Endothelial cell of umbilical vein (primary cell): ENCODE measurements at regions not wholly inside any gene's neighbourhood (a gene's known extent, or its start where the extent isn't known, plus 50 kb on each side); places are given as distances from the start of the nearest gene placed in this dataset.

Experiments used
- BruUV-seq: library from RNA; stranded (reverse); fragments of 400-500 nt; replicated peaks from 2 replicates; lab custom pipeline; 2021; lab: Mats Ljungman, UMichigan
- CTCF ChIA-PET: fragments of 300-600, 350-600 bp; sonication (Branson Sonifier 250); formaldehyde crosslinking; loops from one replicate; lab custom pipeline; 2021; ENCODE audit warnings: antibody characterized with exemption, inconsistent platforms; lab: Charles Lee
- POLR2A ChIA-PET: fragments of 300-600, 350-600 bp; sonication (Branson Sonifier 250); formaldehyde crosslinking; loops from one replicate; lab custom pipeline; 2021; ENCODE audit warnings: antibody characterized with exemption, inconsistent platforms; lab: Charles Lee
- DNase-seq: peaks from one replicate; pipeline ENCODE4 v3.0.0-alpha.2; 2011; ENCODE audit warnings: low read depth, low spot score
- FAIRE-seq: peaks from 2 replicates; lab custom pipeline; 2011; peaks lifted over from hg19 to GRCh38; lab: Jason Lieb, UNC
- H2AFZ ChIP-seq: 2 replicates; pipeline ENCODE4 v1.6.0; 2012; ENCODE audit warnings: low read depth, low read length, control low read depth, inconsistent platforms
- H3K27ac ChIP-seq: 2 replicates; pipeline ENCODE4 v1.5.1; 2011; ENCODE audit warnings: low read depth, mild to moderate bottlenecking, control low read depth, low read length, moderate library complexity; ENCODE audit not compliant: insufficient read depth
- H3K27me3 ChIP-seq, 2 experiments: 2 replicates each; pipeline versions ENCODE4 v1.6.0 to v1.6.1; 2011; ENCODE audit warnings: low read length in 2 of 2, mixed read lengths in 1 of 2; ENCODE audit not compliant: control insufficient read depth in 2 of 2, insufficient read depth in 2 of 2
- H3K36me3 ChIP-seq, 2 experiments: 2 replicates in 1 of 2; 3 replicates in 1 of 2; pipeline ENCODE4 v1.5.1; 2011; ENCODE audit warnings: low read length in 2 of 2, mild to moderate bottlenecking in 1 of 2, moderate library complexity in 1 of 2; ENCODE audit not compliant: control insufficient read depth in 2 of 2, insufficient read depth in 2 of 2; ENCODE audit errors: extremely low read depth in 1 of 2
- H3K4me1 ChIP-seq: 3 replicates; pipeline ENCODE4 v1.5.1; 2011; ENCODE audit warnings: mild to moderate bottlenecking, low read length; ENCODE audit not compliant: control insufficient read depth, insufficient read depth; ENCODE audit errors: extremely low read depth
- H3K4me2 ChIP-seq: 2 replicates; pipeline ENCODE4 v1.6.1; 2011; ENCODE audit warnings: low read length, control low read depth, mixed read lengths; ENCODE audit not compliant: insufficient read depth
- H3K4me3 ChIP-seq, 3 experiments: fragments of 200-600 bp in 1 of 3; sonication (generic), shearing (Covaris generic) in 1 of 3; replicated peaks in 1 of 3; 2 replicates each; pipeline ENCODE4 v1.5.1; 2011 to 2016; ENCODE audit warnings: control low read depth in 3 of 3, low read length in 3 of 3, mild to moderate bottlenecking in 2 of 3, inconsistent platforms in 1 of 3, low read depth in 1 of 3, moderate library complexity in 1 of 3; ENCODE audit not compliant: insufficient read depth in 1 of 3
- H3K79me2 ChIP-seq: 2 replicates; pipeline ENCODE4 v1.6.0; 2012; ENCODE audit warnings: low read length, inconsistent platforms; ENCODE audit not compliant: control insufficient read depth, insufficient read depth
- H3K9ac ChIP-seq: replicated peaks from 2 replicates; pipeline ENCODE3; 2011; ENCODE audit warnings: low read length, control low read depth; ENCODE audit not compliant: insufficient read depth; ENCODE audit errors: extremely low read depth
- H3K9me1 ChIP-seq: replicated peaks from 3 replicates; pipeline ENCODE4 v1.6.0; 2011; ENCODE audit warnings: mild to moderate bottlenecking, low read length; ENCODE audit not compliant: control insufficient read depth, insufficient read depth; ENCODE audit errors: extremely low read depth
- H3K9me3 ChIP-seq: replicated peaks from 2 replicates; pipeline ENCODE4 v1.5.1; 2012; ENCODE audit warnings: low read length, inconsistent platforms; ENCODE audit not compliant: control insufficient read depth, insufficient read depth
- H4K20me1 ChIP-seq: replicated peaks from 2 replicates; pipeline ENCODE3; 2011; ENCODE audit warnings: mild to moderate bottlenecking, low read length; ENCODE audit not compliant: control insufficient read depth, insufficient read depth; ENCODE audit errors: extremely low read depth
- EZH2 ChIP-seq: IDR thresholded peaks from 2 replicates; pipeline ENCODE4 v1.6.1; 2012; ENCODE audit warnings: borderline replicate concordance, low read depth, mild to moderate bottlenecking, moderate library complexity, low read length, inconsistent platforms; ENCODE audit not compliant: severe bottlenecking
- FOS ChIP-seq: IDR thresholded peaks from 2 replicates; pipeline ENCODE4 v1.6.1; 2011; ENCODE audit warnings: mild to moderate bottlenecking, low read length, moderate library complexity, borderline replicate concordance; ENCODE audit not compliant: insufficient read depth
- GATA2 ChIP-seq: IDR thresholded peaks from 2 replicates; pipeline ENCODE4 v1.7.0; 2011; ENCODE audit warnings: low read depth, mild to moderate bottlenecking, moderate library complexity, mixed read lengths, low read length; ENCODE audit not compliant: insufficient read length, insufficient read depth
- JUN ChIP-seq: IDR thresholded peaks from 2 replicates; pipeline ENCODE4 v1.6.1; 2011; ENCODE audit warnings: borderline replicate concordance, low read depth; ENCODE audit not compliant: insufficient read length, insufficient read depth
- MAX ChIP-seq: IDR thresholded peaks from 2 replicates; pipeline ENCODE4 v1.6.1; 2011; ENCODE audit not compliant: insufficient read depth, insufficient read length
- MYC ChIP-seq: IDR thresholded peaks from one replicate; pipeline ENCODE4 v1.6.1; 2011; ENCODE audit warnings: mild to moderate bottlenecking, low read depth, low read length
- POLR2A ChIP-seq: IDR thresholded peaks from 2 replicates; pipeline ENCODE4 v1.6.1; 2012; ENCODE audit warnings: low read depth, mild to moderate bottlenecking, control low read depth, low read length
- POLR2AphosphoS5 ChIP-seq: IDR thresholded peaks from 2 replicates; pipeline ENCODE4 v1.6.1; 2012; ENCODE audit warnings: low read depth, mild to moderate bottlenecking, control low read depth, low read length, moderate library complexity; ENCODE audit not compliant: insufficient read depth
- dilution Hi-C: fragments of 300-500 bp; cut with MboI; formaldehyde crosslinking; loops from one replicate; pipeline ENCODE4 v1.15.0; 2019; ENCODE audit warnings: low sequenced_read_pairs; ENCODE audit not compliant: extremely low pct_ligation_motif_present
- intact Hi-C: fragments of 100-400 bp; cut with micrococcal nuclease; formaldehyde crosslinking; loops from one replicate; pipeline ENCODE4 v1.10.0; 2022
- TF ChIP-seq, protein P1 (sequence below), 2 donors: IDR thresholded peaks; 1 replicate in 1 of 2; 2 replicates in 1 of 2; pipeline ENCODE4 v1.5.1; 2011; ENCODE audit warnings: low read length in 2 of 2, mild to moderate bottlenecking in 2 of 2, moderate library complexity in 2 of 2, control low read depth in 1 of 2, inconsistent platforms in 1 of 2, low read depth in 1 of 2; ENCODE audit not compliant: insufficient read depth in 1 of 2; ENCODE audit errors: extremely low read depth in 1 of 2

- FAIRE-seq: no peak
- intact Hi-C loops (no loop called here), dilution Hi-C loops (no loop called here)
- DNase-seq: no peak
- Histone ChIP-seq H3K4me2 (no peak overlapping the region), H3K36me3 (no peaks in the 10 kb centered on the region), H3K9me3 (no peaks in the 10 kb centered on the region), H3K9ac (no peak overlapping the region), H3K27me3 (no peaks in the 10 kb centered on the region), H4K20me1 (no peaks in the 10 kb centered on the region), H3K4me1 (no peaks in the 10 kb centered on the region), H3K4me3 (no peak overlapping the region), H2AFZ (no peak overlapping the region), H3K79me2 (no peaks in the 10 kb centered on the region), H3K27ac (no peak overlapping the region), H3K9me1 (no peaks in the 10 kb centered on the region)
- no TSS peak for BruUV-seq
- CTCF ChIA-PET: no interaction called here
- TF ChIP-seq POLR2AphosphoS5 (no peak), GATA2 (no peak), EZH2 (no peak), MAX (no peak), FOS (no peak), POLR2A (no peak), JUN (no peak), MYC (no peak)
- TF ChIP-seq, protein P1, sequence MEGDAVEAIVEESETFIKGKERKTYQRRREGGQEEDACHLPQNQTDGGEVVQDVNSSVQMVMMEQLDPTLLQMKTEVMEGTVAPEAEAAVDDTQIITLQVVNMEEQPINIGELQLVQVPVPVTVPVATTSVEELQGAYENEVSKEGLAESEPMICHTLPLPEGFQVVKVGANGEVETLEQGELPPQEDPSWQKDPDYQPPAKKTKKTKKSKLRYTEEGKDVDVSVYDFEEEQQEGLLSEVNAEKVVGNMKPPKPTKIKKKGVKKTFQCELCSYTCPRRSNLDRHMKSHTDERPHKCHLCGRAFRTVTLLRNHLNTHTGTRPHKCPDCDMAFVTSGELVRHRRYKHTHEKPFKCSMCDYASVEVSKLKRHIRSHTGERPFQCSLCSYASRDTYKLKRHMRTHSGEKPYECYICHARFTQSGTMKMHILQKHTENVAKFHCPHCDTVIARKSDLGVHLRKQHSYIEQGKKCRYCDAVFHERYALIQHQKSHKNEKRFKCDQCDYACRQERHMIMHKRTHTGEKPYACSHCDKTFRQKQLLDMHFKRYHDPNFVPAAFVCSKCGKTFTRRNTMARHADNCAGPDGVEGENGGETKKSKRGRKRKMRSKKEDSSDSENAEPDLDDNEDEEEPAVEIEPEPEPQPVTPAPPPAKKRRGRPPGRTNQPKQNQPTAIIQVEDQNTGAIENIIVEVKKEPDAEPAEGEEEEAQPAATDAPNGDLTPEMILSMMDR (IDR thresholded peaks at IDR 0.05; ENCODE audit: extremely low read depth in 1 of 2, insufficient read depth in 1 of 2, low read depth in 1 of 2, low read length in 2 of 2): no peak
- POLR2A ChIA-PET: no interaction called here
Measured at GRCh38 chr5:35373249-35373648, 143.0 kb upstream of the PRLR start.
